K562 (cell line): ENCODE measurements at regions not wholly inside any gene's neighbourhood (a gene's known extent, or its start where the extent isn't known, plus 50 kb on each side); places are given as distances from the start of the nearest gene placed in this dataset.

Source experiments
- ATAC-seq: fragments of 200-7000 bp; cut with Tn5 transposase; 3 replicates; pipeline ENCODE4 v1.9.1; 2020; ENCODE audit warnings: moderate library complexity
- BruUV-seq: library from RNA; stranded (reverse); fragments of 400-500 nt; replicated peaks from 2 replicates; lab custom pipeline; 2021; lab: Mats Ljungman, UMichigan
- CTCF ChIA-PET: fragments of 300-600 bp; formaldehyde crosslinking; extraction: SDS; loops from one replicate; lab custom pipeline; 2021; ENCODE audit warnings: low intra/inter-chr PET ratio; lab: Yijun Ruan, JAX
- POLR2A ChIA-PET: fragments of 300-600, 350-650 bp; sonication (Branson Sonifier 250); formaldehyde crosslinking; extraction: SDS; loops from one replicate; lab custom pipeline; 2021; ENCODE audit warnings: antibody characterized with exemption, inconsistent platforms; lab: Yijun Ruan, JAX
- DNase-seq, 4 experiments: peaks; one replicate each; pipeline versions ENCODE4 v3.0.0 to v3.0.0-alpha.2; 2011 to 2018; ENCODE audit warnings: low spot score in 3 of 4, mixed read lengths in 3 of 4; ENCODE audit errors: extremely low read depth in 1 of 4
- FAIRE-seq: peaks from 2 replicates; lab custom pipeline; 2011; peaks lifted over from hg19 to GRCh38; lab: Jason Lieb, UNC
- H2AFZ ChIP-seq: 2 replicates; pipeline ENCODE4 v1.6.0; 2011; ENCODE audit warnings: low read depth, low read length, control low read depth, inconsistent platforms
- H3K27ac ChIP-seq: fragments of 200-600 bp; 3 replicates; pipeline ENCODE4 v1.8.0; 2011; ENCODE audit warnings: low read depth, mild to moderate bottlenecking, control low read depth, inconsistent platforms, low read length, moderate library complexity, mixed read lengths; ENCODE audit errors: extremely low read depth
- H3K27me3 ChIP-seq, 2 experiments: fragments of 300-600 bp in 1 of 2; 2 replicates in 1 of 2; 3 replicates in 1 of 2; pipeline versions ENCODE4 v1.6.0 to v1.8.0; 2011; ENCODE audit warnings: inconsistent platforms in 2 of 2, low read length in 2 of 2, mild to moderate bottlenecking in 1 of 2, mixed read lengths in 1 of 2, moderate library complexity in 1 of 2; ENCODE audit not compliant: control insufficient read depth in 2 of 2, insufficient read depth in 2 of 2
- H3K36me3 ChIP-seq: fragments of 300-600 bp; 3 replicates; pipeline ENCODE4 v1.8.0; 2011; ENCODE audit warnings: mild to moderate bottlenecking, low read length, inconsistent platforms; ENCODE audit not compliant: control insufficient read depth, insufficient read depth
- H3K4me1 ChIP-seq, 2 experiments: fragments of 200-600 bp in 1 of 2; replicated peaks in 1 of 2; 2 replicates in 1 of 2; 3 replicates in 1 of 2; pipeline versions ENCODE4 v1.5.1 to v1.8.0; 2011; ENCODE audit warnings: inconsistent platforms in 2 of 2, low read length in 2 of 2, mild to moderate bottlenecking in 1 of 2, mixed read lengths in 1 of 2, moderate library complexity in 1 of 2; ENCODE audit not compliant: control insufficient read depth in 2 of 2, insufficient read depth in 2 of 2
- H3K4me2 ChIP-seq: 2 replicates; pipeline ENCODE4 v1.6.1; 2011; ENCODE audit warnings: low read length, control low read depth, inconsistent platforms, mixed read lengths; ENCODE audit not compliant: insufficient read depth
- H3K4me3 ChIP-seq: fragments of 200-600 bp; sonication (generic), shearing (Covaris generic); 2 replicates; pipeline ENCODE4 v1.5.1; 2016; ENCODE audit warnings: control low read depth, inconsistent platforms
- H3K79me2 ChIP-seq: fragments of 200-600 bp; 3 replicates; pipeline ENCODE4 v1.8.0; 2011; ENCODE audit warnings: low read length, inconsistent platforms; ENCODE audit not compliant: control insufficient read depth, insufficient read depth
- H3K9ac ChIP-seq, 2 experiments: 2 replicates each; pipeline versions ENCODE4 v1.6.0 to v1.6.1; 2011; ENCODE audit warnings: low read depth in 2 of 2, low read length in 2 of 2, control low read depth in 1 of 2, inconsistent platforms in 1 of 2, mild to moderate bottlenecking in 1 of 2, mixed read lengths in 1 of 2; ENCODE audit not compliant: insufficient read depth in 1 of 2
- H3K9me1 ChIP-seq: one replicate; pipeline ENCODE4 v1.6.0; 2011; ENCODE audit warnings: inconsistent platforms, mild to moderate bottlenecking, low read length, moderate library complexity; ENCODE audit not compliant: control insufficient read depth, insufficient read depth
- H3K9me3 ChIP-seq: replicated peaks from 2 replicates; pipeline ENCODE4 v1.5.1; 2011; ENCODE audit warnings: low read depth, low read length, inconsistent platforms; ENCODE audit not compliant: control insufficient read depth, insufficient read depth
- H4K20me1 ChIP-seq: replicated peaks from 2 replicates; pipeline ENCODE4 v1.6.1; 2011; ENCODE audit warnings: low read length, inconsistent platforms, mixed read lengths; ENCODE audit not compliant: control insufficient read depth, insufficient read depth
- CHD2 ChIP-seq: IDR thresholded peaks from 2 replicates; pipeline ENCODE4 v1.6.1; 2011; ENCODE audit warnings: low read depth, low read length
- HMGN3 ChIP-seq: IDR thresholded peaks from 2 replicates; pipeline ENCODE4 v1.6.1; 2011; ENCODE audit warnings: borderline replicate concordance, low read depth, mild to moderate bottlenecking, mixed read lengths, low read length; ENCODE audit not compliant: insufficient read length; ENCODE audit errors: extremely low read depth
- HNRNPUL1 ChIP-seq: fragments of 200-400 bp; formaldehyde crosslinking; IDR thresholded peaks from 2 replicates; pipeline ENCODE4 v1.6.1; 2017; ENCODE audit warnings: low read length
- RCOR1 ChIP-seq, 2 experiments: IDR thresholded peaks; 2 replicates each; pipeline ENCODE4 v1.6.1; 2012; ENCODE audit warnings: low read depth in 2 of 2, low read length in 2 of 2, borderline replicate concordance in 1 of 2, improper control_type of control experiment in 1 of 2
- TAF7 ChIP-seq: fragments of 450-650 bp; IDR thresholded peaks from 2 replicates; pipeline ENCODE4 v1.6.1; 2016; ENCODE audit warnings: missing genetic modification characterization, missing compliant biosample characterization
- ZNF121 ChIP-seq: sonication (generic); formaldehyde crosslinking; conservative IDR thresholded peaks from 2 replicates; pipeline ENCODE4 v1.8.0; 2022; ENCODE audit warnings: missing genetic modification reagents
- ZNF134 ChIP-seq: fragments of 250-450 bp; sonication (Bioruptor Pico); conservative IDR thresholded peaks from 2 replicates; pipeline ENCODE4 v1.4.0; 2020
- ZNF830 ChIP-seq: fragments of 250-450 bp; sonication (Bioruptor Pico); IDR thresholded peaks from 2 replicates; pipeline ENCODE4 v1.5.0; 2021; ENCODE audit warnings: mild to moderate bottlenecking
- ZSCAN29 ChIP-seq: fragments of 450-650 bp; IDR thresholded peaks from 2 replicates; pipeline ENCODE4 v1.6.1; 2017
- WGBS: fragments of 100-300 bp; shearing (Covaris generic); methylation state at CpG from one replicate; pipeline ENCODE4 v1.1.6; 2016; ENCODE audit warnings: low coverage, mixed read lengths; ENCODE audit not compliant: insufficient coverage; ENCODE audit errors: missing lambda C conversion rate; 5-methylcytosine and 5-hydroxymethylcytosine counted together
- in situ Hi-C: fragments of 300-500 bp; cut with MboI; formaldehyde crosslinking; loops from 4 replicates; pipeline ENCODE4 v1.15.0; 2018; ENCODE audit warnings: inconsistent platforms, mixed read lengths
- intact Hi-C: fragments of 100-400 bp; cut with micrococcal nuclease; formaldehyde crosslinking; loops from 2 replicates; pipeline ENCODE4 v1.14.2; 2022
- TF ChIP-seq, protein P1 (sequence below): fragments of 450-650 bp; formaldehyde crosslinking; IDR thresholded peaks from 2 replicates; pipeline ENCODE4 v1.4.0; 2022; ENCODE audit warnings: missing genetic modification characterization
- TF ChIP-seq, protein P2 (sequence below), 3 experiments: fragments of 200-800 bp in 1 of 3; fragments of 250-450 bp in 1 of 3; fragments of 450-650 bp in 1 of 3; sonication (Bioruptor Pico) in 1 of 3; sonication (Bioruptor generic) in 1 of 3; formaldehyde crosslinking in 1 of 3; IDR thresholded peaks; 2 replicates each; pipeline versions ENCODE4 v1.6.1 to v1.8.0; 2016 to 2022; ENCODE audit warnings: mild to moderate bottlenecking in 2 of 3, missing genetic modification characterization in 2 of 3, missing compliant biosample characterization in 1 of 3, moderate library complexity in 1 of 3
- TF ChIP-seq, protein P3 (sequence below): fragments of 250-450 bp; sonication (Bioruptor Pico); IDR thresholded peaks from 2 replicates; pipeline ENCODE4 v1.8.0; 2021; ENCODE audit warnings: moderate library complexity, mild to moderate bottlenecking, inconsistent platforms

DNA sequence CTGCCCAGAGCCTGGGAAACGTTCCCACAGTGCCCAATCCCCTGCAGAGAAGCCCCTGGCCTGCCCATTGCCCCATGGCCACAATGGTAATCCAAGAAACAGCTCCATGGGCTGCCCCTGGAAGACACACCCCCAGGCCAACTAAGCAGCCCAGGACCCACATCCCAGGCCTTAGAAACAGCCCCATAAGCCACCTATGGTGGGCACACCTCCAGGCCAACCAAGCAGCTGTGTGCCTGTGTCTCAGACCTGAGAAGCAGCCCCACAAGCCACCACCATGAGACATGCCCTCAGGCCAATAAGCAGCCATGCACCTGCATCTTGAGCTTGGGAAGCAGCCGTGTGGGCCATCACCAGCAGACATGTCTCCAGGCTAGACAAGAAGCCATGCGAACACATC, 52.9 kb upstream of the SSBP2 start:
- FAIRE-seq (no peak), DNase-seq (no peak), ATAC-seq (no peak)
- no TSS peak for BruUV-seq
- intact Hi-C loops (no loop called here), in situ Hi-C loops (no loop called here)
- CTCF ChIA-PET = no interaction called here
- no peak overlapping the region for H2AFZ ChIP-seq
- no peaks in the 10 kb centered on the region for H3K9me3 ChIP-seq
- no peaks in the 10 kb centered on the region for H3K4me1 ChIP-seq
- H3K27me3 ChIP-seq = no peaks in the 10 kb centered on the region
- H4K20me1 ChIP-seq = no peaks in the 10 kb centered on the region
- H3K27ac ChIP-seq = no peak overlapping the region
- H3K9me1 ChIP-seq = no peaks in the 10 kb centered on the region
- H3K4me2 ChIP-seq = no peak overlapping the region
- 44% methylated on average over 3 of the region's 3 CpGs for WGBS
- H3K36me3 ChIP-seq = no peaks in the 10 kb centered on the region
- no peak overlapping the region for H3K9ac ChIP-seq
- POLR2A ChIA-PET = interaction anchor here (0.6 to 1.0 kb wide), 3 partner anchors 15 to 250 kb away, joined by 3 to 4 read pairs (median 3); no protein-coding TSS in a partner anchor
- TF ChIP-seq ZSCAN29 = no peak
- TF ChIP-seq, protein P1, sequence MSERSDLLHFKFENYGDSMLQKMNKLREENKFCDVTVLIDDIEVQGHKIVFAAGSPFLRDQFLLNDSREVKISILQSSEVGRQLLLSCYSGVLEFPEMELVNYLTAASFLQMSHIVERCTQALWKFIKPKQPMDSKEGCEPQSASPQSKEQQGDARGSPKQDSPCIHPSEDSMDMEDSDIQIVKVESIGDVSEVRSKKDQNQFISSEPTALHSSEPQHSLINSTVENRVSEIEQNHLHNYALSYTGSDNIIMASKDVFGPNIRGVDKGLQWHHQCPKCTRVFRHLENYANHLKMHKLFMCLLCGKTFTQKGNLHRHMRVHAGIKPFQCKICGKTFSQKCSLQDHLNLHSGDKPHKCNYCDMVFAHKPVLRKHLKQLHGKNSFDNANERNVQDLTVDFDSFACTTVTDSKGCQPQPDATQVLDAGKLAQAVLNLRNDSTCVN = no peak
- TF ChIP-seq RCOR1 (IDR thresholded peaks at IDR 0.05; ENCODE audit: borderline replicate concordance in 1 of 2, low read depth in 2 of 2, low read length in 2 of 2) = no peak
- TF ChIP-seq ZNF830 (CRISPR knock-in tag) = no peak
- no peaks in the 10 kb centered on the region for H3K79me2 ChIP-seq
- H3K4me3 ChIP-seq = no peak overlapping the region

DNA sequence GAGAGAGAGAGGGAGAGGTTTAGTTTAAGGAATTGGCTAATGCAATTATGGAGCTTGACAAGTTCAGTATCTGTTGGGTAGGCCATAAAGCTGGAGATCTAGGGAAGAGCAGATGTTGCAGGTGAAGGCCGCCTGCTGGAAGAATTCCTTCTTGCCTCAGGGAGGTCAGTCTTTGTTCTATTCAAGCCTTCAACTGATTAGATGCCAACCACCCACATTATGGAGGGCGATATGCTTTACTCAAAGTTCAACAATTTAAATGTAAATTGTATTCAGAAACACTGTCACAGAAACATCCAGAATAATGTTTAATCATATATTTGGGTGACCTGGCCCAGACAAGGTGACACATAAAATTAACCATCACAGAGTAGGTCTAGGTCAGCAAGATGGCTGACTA, 51.7 kb upstream of the SSBP2 start:
- 61% methylated on average over 2 of the region's 2 CpGs for WGBS
- no TSS peak for BruUV-seq
- H3K4me3 ChIP-seq = no peak overlapping the region
- H3K4me2 ChIP-seq = no peak overlapping the region
- H3K9ac ChIP-seq = no peak overlapping the region
- no peaks in the 10 kb centered on the region for H3K9me3 ChIP-seq
- DNase-seq = no peak
- no peaks in the 10 kb centered on the region for H3K79me2 ChIP-seq
- no peak for FAIRE-seq
- no peaks in the 10 kb centered on the region for H3K36me3 ChIP-seq
- H3K27ac ChIP-seq = no peak overlapping the region
- no peaks in the 10 kb centered on the region for H4K20me1 ChIP-seq
- H3K9me1 ChIP-seq = no peaks in the 10 kb centered on the region
- ChIA-PET POLR2A (interaction anchor here (0.6 to 0.8 kb wide), 2 partner anchors 15 to 41 kb away, joined by 3 read pairs; no protein-coding TSS in a partner anchor), CTCF (no interaction called here)
- H3K4me1 ChIP-seq = no peaks in the 10 kb centered on the region
- intact Hi-C loops (no loop called here), in situ Hi-C loops (no loop called here)
- H3K27me3 ChIP-seq = no peaks in the 10 kb centered on the region
- H2AFZ ChIP-seq = no peak overlapping the region
- ATAC-seq = no peak
- TF ChIP-seq TAF7 (no peak), HMGN3 (no peak), ZNF134 (CRISPR knock-in tag) (peak; percentile 90), ZNF121 (CRISPR knock-in tag) (no peak), CHD2 (no peak), HNRNPUL1 (no peak)
- TF ChIP-seq, protein P2, sequence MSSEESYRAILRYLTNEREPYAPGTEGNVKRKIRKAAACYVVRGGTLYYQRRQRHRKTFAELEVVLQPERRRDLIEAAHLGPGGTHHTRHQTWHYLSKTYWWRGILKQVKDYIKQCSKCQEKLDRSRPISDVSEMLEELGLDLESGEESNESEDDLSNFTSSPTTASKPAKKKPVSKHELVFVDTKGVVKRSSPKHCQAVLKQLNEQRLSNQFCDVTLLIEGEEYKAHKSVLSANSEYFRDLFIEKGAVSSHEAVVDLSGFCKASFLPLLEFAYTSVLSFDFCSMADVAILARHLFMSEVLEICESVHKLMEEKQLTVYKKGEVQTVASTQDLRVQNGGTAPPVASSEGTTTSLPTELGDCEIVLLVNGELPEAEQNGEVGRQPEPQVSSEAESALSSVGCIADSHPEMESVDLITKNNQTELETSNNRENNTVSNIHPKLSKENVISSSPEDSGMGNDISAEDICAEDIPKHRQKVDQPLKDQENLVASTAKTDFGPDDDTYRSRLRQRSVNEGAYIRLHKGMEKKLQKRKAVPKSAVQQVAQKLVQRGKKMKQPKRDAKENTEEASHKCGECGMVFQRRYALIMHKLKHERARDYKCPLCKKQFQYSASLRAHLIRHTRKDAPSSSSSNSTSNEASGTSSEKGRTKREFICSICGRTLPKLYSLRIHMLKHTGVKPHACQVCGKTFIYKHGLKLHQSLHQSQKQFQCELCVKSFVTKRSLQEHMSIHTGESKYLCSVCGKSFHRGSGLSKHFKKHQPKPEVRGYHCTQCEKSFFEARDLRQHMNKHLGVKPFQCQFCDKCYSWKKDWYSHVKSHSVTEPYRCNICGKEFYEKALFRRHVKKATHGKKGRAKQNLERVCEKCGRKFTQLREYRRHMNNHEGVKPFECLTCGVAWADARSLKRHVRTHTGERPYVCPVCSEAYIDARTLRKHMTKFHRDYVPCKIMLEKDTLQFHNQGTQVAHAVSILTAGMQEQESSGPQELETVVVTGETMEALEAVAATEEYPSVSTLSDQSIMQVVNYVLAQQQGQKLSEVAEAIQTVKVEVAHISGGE (CRISPR knock-in tag; IDR thresholded peaks at IDR 0.05) = no peak
- TF ChIP-seq, protein P3, sequence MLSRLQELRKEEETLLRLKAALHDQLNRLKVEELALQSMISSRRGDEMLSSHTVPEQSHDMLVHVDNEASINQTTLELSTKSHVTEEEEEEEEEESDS (CRISPR knock-in tag) = no peak
